Epithelial cell of proximal tubule (primary cell): ENCODE measurements at regions not wholly inside any gene's neighbourhood (a gene's known extent, or its start where the extent isn't known, plus 50 kb on each side); places are given as distances from the start of the nearest gene placed in this dataset.

ENCODE experiments used
- DNase-seq: peaks from one replicate; pipeline ENCODE4 v3.0.0-alpha.2; 2011; ENCODE audit warnings: low read depth
- H3K4me3 ChIP-seq: 2 replicates; pipeline ENCODE4 v1.5.1; 2011; ENCODE audit warnings: low read depth, mild to moderate bottlenecking, low read length
- CTCF ChIP-seq: conservative IDR thresholded peaks from 2 replicates; pipeline ENCODE4 v1.5.1; 2012; ENCODE audit warnings: low read depth, mild to moderate bottlenecking, low read length

GRCh38 chr12:114981036-114981435 is 297.1 kb upstream of the TBX3 start:
- DNase-seq, result no peak
- H3K4me3 ChIP-seq, result no peak overlapping the region
- TF ChIP-seq CTCF, result no peak

- no peak for DNase-seq
- H3K4me3 ChIP-seq, result no peak overlapping the region
- TF ChIP-seq CTCF, result no peak
Observed at GRCh38 chr12:114976959-114977358, 293.0 kb upstream of the TBX3 start.

- no peak for TF ChIP-seq CTCF
- no peak for DNase-seq
- H3K4me3 ChIP-seq, result no peak overlapping the region
Observed at GRCh38 chr12:114976372-114976771, 292.4 kb upstream of the TBX3 start.

GRCh38 chr12:114975640-114976310 is 291.8 kb upstream of the TBX3 start:
- TF ChIP-seq CTCF, result no peak
- no peak for DNase-seq
- no peak overlapping the region for H3K4me3 ChIP-seq

- TF ChIP-seq CTCF, result no peak
- no peak for DNase-seq
- no peak overlapping the region for H3K4me3 ChIP-seq
Observed at GRCh38 chr12:114974826-114975639, 291.1 kb upstream of the TBX3 start.

- TF ChIP-seq CTCF, result no peak
- DNase-seq, result no peak
- H3K4me3 ChIP-seq, result no peak overlapping the region
Observed at GRCh38 chr12:114974333-114974732, 290.4 kb upstream of the TBX3 start.
